Endodermal cell (in vitro differentiated cells): ENCODE measurements at regions not wholly inside any gene's neighbourhood (a gene's known extent, or its start where the extent isn't known, plus 50 kb on each side); places are given as distances from the start of the nearest gene placed in this dataset.

ENCODE experiments used
- DNase-seq: peaks from one replicate; pipeline ENCODE4 v3.0.0-alpha.2; 2017
- H3K27ac ChIP-seq: 2 replicates; pipeline ENCODE4 v1.5.1; 2013; ENCODE audit warnings: mild to moderate bottlenecking, low read depth, low read length, moderate library complexity
- H3K27me3 ChIP-seq: 2 replicates; pipeline ENCODE4 v1.6.1; 2013; ENCODE audit warnings: mild to moderate bottlenecking, low read length, moderate library complexity; ENCODE audit not compliant: insufficient read depth, control insufficient read depth, poor library complexity, severe bottlenecking
- H3K36me3 ChIP-seq: 2 replicates; pipeline ENCODE4 v1.7.0; 2013; ENCODE audit warnings: mild to moderate bottlenecking, low read length, moderate library complexity; ENCODE audit not compliant: control insufficient read depth, insufficient read depth
- H3K4me1 ChIP-seq: one replicate; pipeline ENCODE4 v1.7.0; 2013; ENCODE audit warnings: low read length; ENCODE audit not compliant: control insufficient read depth, insufficient read depth
- H3K4me3 ChIP-seq: 2 replicates; pipeline ENCODE4 v1.5.1; 2013; ENCODE audit warnings: mild to moderate bottlenecking, low read length, moderate library complexity
- H3K9ac ChIP-seq: 2 replicates; pipeline ENCODE4 v1.6.1; 2013; ENCODE audit warnings: mild to moderate bottlenecking, low read length, moderate library complexity; ENCODE audit not compliant: poor library complexity, severe bottlenecking; ENCODE audit errors: extremely low read depth
- H3K9me3 ChIP-seq: 2 replicates; pipeline ENCODE4 v1.6.1; 2013; ENCODE audit warnings: mild to moderate bottlenecking, low read length, moderate library complexity; ENCODE audit not compliant: control insufficient read depth
- H3K27ac Mint-ChIP-seq: 2 replicates; pipeline ENCODE4 v1.8.0; 2020; ENCODE audit warnings: mixed read lengths
- H3K27me3 Mint-ChIP-seq: 2 replicates; pipeline ENCODE4 v1.8.0; 2021; ENCODE audit warnings: mild to moderate bottlenecking, mixed read lengths; ENCODE audit not compliant: insufficient read depth
- H3K36me3 Mint-ChIP-seq: 2 replicates; pipeline ENCODE4 v1.8.0; 2020; ENCODE audit warnings: low read depth, mixed read lengths
- H3K4me1 Mint-ChIP-seq: 2 replicates; pipeline ENCODE4 v1.8.0; 2020; ENCODE audit warnings: mixed read lengths
- H3K4me3 Mint-ChIP-seq: 2 replicates; pipeline ENCODE4 v1.8.0; 2020; ENCODE audit warnings: mild to moderate bottlenecking, moderate library complexity, mixed read lengths
- H3K9me3 Mint-ChIP-seq: 2 replicates; pipeline ENCODE4 v1.8.0; 2020; ENCODE audit warnings: mild to moderate bottlenecking, mixed read lengths
- WGBS, 2 experiments: methylation state at CpG; one replicate each; pipeline versions ENCODE4 v1.1.5 to v1.1.7; 2013; ENCODE audit warnings: missing lambda C conversion rate in 2 of 2, mixed read lengths in 1 of 2; ENCODE audit not compliant: insufficient coverage in 1 of 2, insufficient read length in 1 of 2; 5-methylcytosine and 5-hydroxymethylcytosine counted together
- TF ChIP-seq, protein P1 (sequence below): fragments of 200-600 bp; sonication (generic); conservative IDR thresholded peaks from 2 replicates; pipeline ENCODE4 v1.5.0; 2021; ENCODE audit warnings: antibody characterized with exemption, mild to moderate bottlenecking

DNA sequence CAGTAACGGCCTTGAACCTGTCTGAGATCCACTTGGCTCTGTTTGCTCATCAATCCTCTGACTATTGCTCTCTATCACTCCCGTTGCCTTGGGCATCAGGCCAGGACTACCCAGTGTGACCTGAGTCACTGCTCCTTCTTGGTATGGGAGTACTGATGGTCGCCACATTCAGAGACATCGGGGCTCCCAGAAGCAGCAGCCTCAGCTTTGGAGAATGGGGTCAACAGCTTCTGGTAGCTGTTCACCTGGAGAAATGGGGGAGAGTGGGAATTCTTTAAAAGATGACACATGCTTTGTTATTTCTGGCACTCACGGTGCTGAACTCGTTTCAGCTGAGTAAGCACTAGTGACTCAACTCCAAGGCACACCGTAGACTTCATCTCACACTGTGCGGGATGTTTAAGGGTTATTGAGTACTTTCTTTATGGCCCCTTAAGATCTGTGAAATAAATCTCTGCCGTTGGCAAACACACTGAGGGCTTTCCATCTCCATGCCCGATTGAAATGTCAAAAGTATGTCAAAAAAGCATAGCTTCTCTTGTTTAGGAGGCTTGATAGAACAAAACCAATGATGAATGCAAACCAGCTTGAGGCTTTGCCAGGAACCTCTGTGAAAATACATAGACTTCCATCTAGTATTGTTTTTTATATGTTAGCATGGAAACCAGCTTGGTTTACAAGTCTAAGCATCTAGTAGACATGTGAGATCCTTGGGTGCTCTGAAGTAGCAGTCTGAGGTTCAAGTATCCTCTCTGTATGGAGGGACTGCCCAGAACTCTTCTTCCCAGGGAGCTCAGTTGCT lies 333.1 kb downstream of the CXCL12 start:
- Mint-ChIP-seq H3K4me1 (peaks cover 10% of the 10 kb centered on the region), H3K9me3 (no peaks in the 10 kb centered on the region), H3K36me3 (no peaks in the 10 kb centered on the region), H3K27ac (no peak overlapping the region), H3K27me3 (peaks cover 6% of the 10 kb centered on the region), H3K4me3 (no peak overlapping the region)
- no peaks in the 10 kb centered on the region for H3K9me3 ChIP-seq
- 90 to 96% methylated on average over 10 of the region's 10 CpGs for WGBS, 2 experiments
- H3K4me3 ChIP-seq, result no peak overlapping the region
- no peaks in the 10 kb centered on the region for H3K27me3 ChIP-seq
- no peak overlapping the region for H3K27ac ChIP-seq
- no peak for DNase-seq
- TF ChIP-seq, protein P1, sequence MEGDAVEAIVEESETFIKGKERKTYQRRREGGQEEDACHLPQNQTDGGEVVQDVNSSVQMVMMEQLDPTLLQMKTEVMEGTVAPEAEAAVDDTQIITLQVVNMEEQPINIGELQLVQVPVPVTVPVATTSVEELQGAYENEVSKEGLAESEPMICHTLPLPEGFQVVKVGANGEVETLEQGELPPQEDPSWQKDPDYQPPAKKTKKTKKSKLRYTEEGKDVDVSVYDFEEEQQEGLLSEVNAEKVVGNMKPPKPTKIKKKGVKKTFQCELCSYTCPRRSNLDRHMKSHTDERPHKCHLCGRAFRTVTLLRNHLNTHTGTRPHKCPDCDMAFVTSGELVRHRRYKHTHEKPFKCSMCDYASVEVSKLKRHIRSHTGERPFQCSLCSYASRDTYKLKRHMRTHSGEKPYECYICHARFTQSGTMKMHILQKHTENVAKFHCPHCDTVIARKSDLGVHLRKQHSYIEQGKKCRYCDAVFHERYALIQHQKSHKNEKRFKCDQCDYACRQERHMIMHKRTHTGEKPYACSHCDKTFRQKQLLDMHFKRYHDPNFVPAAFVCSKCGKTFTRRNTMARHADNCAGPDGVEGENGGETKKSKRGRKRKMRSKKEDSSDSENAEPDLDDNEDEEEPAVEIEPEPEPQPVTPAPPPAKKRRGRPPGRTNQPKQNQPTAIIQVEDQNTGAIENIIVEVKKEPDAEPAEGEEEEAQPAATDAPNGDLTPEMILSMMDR, result no peak
- H3K36me3 ChIP-seq, result no peaks in the 10 kb centered on the region
- no peaks in the 10 kb centered on the region for H3K4me1 ChIP-seq
- H3K9ac ChIP-seq, result no peak overlapping the region

DNA sequence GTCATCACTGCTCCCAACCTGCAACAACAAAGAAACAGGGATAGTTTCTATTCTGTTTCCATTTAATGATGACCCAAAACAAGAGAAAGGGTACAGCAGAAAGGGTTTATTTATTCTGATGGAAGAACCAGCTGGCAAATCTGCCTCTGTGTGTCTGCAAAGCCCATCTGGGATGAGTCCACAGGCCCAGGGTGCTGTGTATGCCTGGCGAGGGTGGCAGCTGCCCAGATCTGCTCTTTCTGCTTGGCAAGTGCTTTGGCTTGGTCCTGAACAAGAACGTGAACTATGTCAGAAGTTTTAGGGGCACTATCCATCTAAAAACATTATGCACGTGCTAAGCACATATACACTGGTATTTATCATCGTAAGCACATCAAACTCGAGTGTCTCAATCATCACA lies 333.8 kb downstream of the CXCL12 start:
- peaks cover 2% of the 10 kb centered on the region for H3K27me3 Mint-ChIP-seq
- no peaks in the 10 kb centered on the region for H3K9me3 Mint-ChIP-seq
- H3K4me3 ChIP-seq, result no peak overlapping the region
- H3K27me3 ChIP-seq, result no peaks in the 10 kb centered on the region
- H3K27ac ChIP-seq, result no peak overlapping the region
- H3K4me1 Mint-ChIP-seq, result peaks cover 14% of the 10 kb centered on the region
- TF ChIP-seq, protein P1, result no peak
- no peak overlapping the region for H3K27ac Mint-ChIP-seq
- H3K4me1 ChIP-seq, result no peaks in the 10 kb centered on the region
- no peaks in the 10 kb centered on the region for H3K36me3 Mint-ChIP-seq
- 91 to 94% methylated on average over 3 to 5 of the region's 5 CpGs for WGBS, 2 experiments
- H3K9me3 ChIP-seq, result no peaks in the 10 kb centered on the region
- no peaks in the 10 kb centered on the region for H3K36me3 ChIP-seq
- H3K4me3 Mint-ChIP-seq, result no peak overlapping the region
- no peak for DNase-seq
- no peak overlapping the region for H3K9ac ChIP-seq

DNA sequence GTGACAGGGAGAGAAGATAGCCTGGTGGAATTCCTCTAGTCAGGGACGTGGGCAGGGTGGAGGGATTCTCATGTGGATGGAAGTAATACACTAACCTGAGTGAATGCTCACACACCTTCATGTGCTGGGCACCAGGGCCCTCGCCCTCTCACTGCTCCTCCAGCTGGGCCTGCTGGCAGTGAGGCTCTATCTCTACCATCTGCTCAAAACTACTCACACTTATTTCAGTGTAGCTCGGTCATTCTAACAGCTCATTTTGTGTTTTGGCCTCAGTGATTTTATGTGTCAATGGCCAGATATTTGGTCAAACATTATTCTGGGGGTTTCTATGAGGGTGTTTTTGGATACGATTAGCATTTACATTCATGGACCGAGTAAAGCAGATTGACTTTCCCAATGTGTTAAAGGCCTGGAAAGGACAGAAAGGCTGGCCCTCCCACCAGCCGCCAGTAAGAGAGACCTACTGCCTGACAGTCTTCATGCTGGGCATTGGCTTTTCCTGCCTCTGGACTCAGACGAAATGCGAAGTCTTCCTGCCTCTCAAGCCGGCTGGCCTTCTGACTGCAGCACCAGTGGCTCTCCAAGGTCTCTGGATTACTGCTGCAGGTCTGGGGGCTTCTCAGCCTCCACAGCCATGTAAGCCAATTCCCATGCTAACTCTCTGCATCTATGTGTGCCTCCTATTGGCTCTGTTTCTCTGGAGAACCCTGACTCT lies 335.4 kb downstream of the CXCL12 start:
- Histone ChIP-seq H3K36me3 (no peaks in the 10 kb centered on the region), H3K4me3 (no peak overlapping the region), H3K27me3 (no peaks in the 10 kb centered on the region), H3K9ac (no peak overlapping the region), H3K4me1 (no peaks in the 10 kb centered on the region), H3K9me3 (no peaks in the 10 kb centered on the region), H3K27ac (no peak overlapping the region)
- Mint-ChIP-seq H3K4me1 (peaks cover 17% of the 10 kb centered on the region), H3K27ac (no peak overlapping the region), H3K4me3 (no peak overlapping the region), H3K27me3 (peaks cover 2% of the 10 kb centered on the region), H3K9me3 (no peaks in the 10 kb centered on the region), H3K36me3 (no peaks in the 10 kb centered on the region)
- TF ChIP-seq, protein P1, result no peak
- 88 to 100% methylated on average over 4 to 9 of the region's 9 CpGs for whole genome bisulfite sequencing, 2 experiments
- no peak for DNase-seq
